ENCODE measurements at regions not wholly inside any gene's neighbourhood (a gene's known extent, or its start where the extent isn't known, plus 50 kb on each side); places are given as distances from the start of the nearest gene placed in this dataset.

DNA sequence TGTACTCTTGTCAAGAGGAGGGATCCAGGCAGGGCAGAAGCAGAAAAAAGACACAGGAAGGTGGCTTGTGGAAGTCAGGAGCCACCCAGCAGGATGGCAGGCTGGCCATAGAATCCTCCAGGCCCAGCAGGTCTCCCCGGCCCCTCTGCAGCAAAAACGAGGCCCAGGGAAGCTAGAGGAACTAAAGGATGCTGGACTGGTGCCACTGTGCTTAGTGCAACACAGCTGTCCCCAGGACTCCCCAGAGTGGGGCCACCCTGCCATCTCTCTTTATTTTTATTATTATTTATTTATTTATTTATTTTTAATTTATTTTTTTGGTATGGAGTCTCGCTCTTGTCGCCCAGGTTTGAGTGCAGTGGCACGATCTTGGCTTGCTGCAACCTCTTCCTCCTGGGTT, 54.1 kb downstream of the PITPNM2 start:
- no peak for TF ChIP-seq CTCF (IDR thresholded peaks at IDR 0.05)
- DNase-seq = no peak
- Mint-ChIP-seq H3K27me3 (ENCODE audit: insufficient read depth) (peaks cover 19% of the 10 kb centered on the region), H3K9me3 (0 out of 2 replicates have a peak, but pooled peaks cover 4% of the 10 kb centered on the region), H3K4me1 (ENCODE audit: low read depth) (peaks cover 20% of the 10 kb centered on the region), H3K36me3 (ENCODE audit: low read depth) (0 out of 2 replicates have a peak, but pooled peaks cover 7% of the 10 kb centered on the region), H3K4me3 (no peak overlapping the region), H3K27ac (no peak overlapping the region)

- Mint-ChIP-seq H3K36me3 (ENCODE audit: low read depth) (peaks cover 8% of the 10 kb centered on the region; the same call in 1 of the 2 replicates), H3K4me1 (ENCODE audit: low read depth) (peaks cover 20% of the 10 kb centered on the region), H3K4me3 (no peak overlapping the region), H3K27ac (no peak overlapping the region), H3K9me3 (0 out of 2 replicates have a peak, but pooled peaks cover 5% of the 10 kb centered on the region), H3K27me3 (ENCODE audit: insufficient read depth) (peaks cover 19% of the 10 kb centered on the region)
- no peak for DNase-seq
- TF ChIP-seq CTCF (IDR thresholded peaks at IDR 0.05) = no peak
Observed at GRCh38 chr12:123096182-123096581, 54.7 kb downstream of the PITPNM2 start.

DNA sequence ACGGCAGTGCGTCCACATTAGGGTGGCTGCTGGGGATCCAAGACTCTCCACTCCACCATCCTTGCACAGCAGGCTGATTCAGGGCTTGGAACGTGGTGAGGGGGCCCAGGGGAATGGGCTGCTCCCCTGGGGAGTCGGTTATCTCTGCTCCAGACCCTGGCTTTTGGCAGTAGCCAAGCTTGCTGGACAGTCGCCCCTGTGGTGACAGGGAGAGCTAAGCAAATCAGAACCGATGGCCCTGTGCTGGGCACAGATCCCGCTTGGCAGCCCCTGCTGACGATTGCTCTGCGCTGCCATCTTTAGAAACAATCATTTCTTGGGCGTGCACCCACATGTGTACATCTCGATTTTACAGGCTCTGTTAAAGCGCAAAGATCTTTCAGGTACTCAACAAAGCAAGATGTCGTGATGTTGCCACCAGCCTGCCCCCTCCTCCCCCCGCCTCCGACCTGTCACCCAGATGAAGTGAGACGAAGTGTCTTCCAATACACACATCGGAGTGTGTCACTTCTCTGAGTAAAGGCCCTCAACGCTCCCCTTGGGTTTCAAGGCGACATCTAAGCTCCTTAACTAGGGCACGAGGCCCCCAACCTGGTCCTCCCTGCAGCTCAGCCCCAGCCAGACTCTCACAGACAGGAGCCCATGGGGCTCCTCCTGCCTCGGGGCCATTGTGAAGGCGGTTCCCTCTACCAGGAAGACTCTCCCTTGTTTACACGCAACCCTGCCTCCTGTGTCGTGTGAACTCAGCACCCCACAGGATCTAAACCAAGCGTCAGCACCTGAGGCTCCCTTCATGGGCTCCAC, 55.6 kb downstream of the PITPNM2 start:
- Mint-ChIP-seq H3K27me3 (ENCODE audit: insufficient read depth) (peaks cover 14% of the 10 kb centered on the region), H3K4me1 (ENCODE audit: low read depth) (peaks cover 21% of the 10 kb centered on the region), H3K9me3 (peaks cover 14% of the 10 kb centered on the region), H3K4me3 (peak overlapping the region; percentile 5; the same call in 1 of the 2 replicates), H3K36me3 (ENCODE audit: low read depth) (peaks cover 8% of the 10 kb centered on the region; the same call in 1 of the 2 replicates), H3K27ac (no peak overlapping the region)
- DNase-seq = no peak
- TF ChIP-seq CTCF (IDR thresholded peaks at IDR 0.05) = no peak

DNA sequence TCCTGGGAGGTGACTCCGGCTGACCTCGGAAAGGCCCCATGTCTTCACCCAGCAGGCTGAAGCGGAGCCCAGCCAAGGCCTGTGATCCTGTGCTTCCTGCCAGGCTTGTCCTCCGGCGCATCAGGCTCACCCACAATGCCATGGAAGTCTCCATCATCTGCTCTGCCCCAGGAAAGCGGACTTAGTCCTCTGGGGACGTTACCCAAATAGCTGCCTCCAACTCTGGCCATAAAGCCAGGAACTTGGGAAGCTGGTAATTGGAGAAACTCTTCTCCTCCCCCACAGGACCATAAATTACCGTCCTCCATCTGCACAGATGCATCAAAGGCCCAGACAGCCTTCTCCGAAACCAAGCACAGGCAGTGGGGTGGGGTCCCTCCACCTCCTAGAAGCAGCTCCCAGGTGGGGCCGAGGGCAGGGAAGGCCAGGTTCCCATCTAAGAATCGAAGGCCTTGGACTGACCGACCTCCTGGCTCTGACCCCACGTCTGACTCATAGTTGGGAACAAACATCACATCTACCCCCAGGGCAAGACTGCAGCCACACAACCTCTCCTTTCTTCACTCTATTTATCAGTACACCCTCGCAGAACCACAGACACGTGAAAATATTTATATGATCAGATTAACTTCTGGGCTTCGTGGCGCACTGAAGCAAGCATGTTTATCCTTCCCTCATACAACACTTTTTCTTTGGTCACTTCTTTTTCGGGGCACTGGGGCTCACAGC, 56.4 kb downstream of the PITPNM2 start:
- Mint-ChIP-seq H3K27me3 (ENCODE audit: insufficient read depth) (peaks cover 12% of the 10 kb centered on the region), H3K4me3 (peak overlapping the region; percentile 5; the same call in 1 of the 2 replicates), H3K9me3 (peaks cover 18% of the 10 kb centered on the region), H3K4me1 (ENCODE audit: low read depth) (peaks cover 29% of the 10 kb centered on the region), H3K36me3 (ENCODE audit: low read depth) (peaks cover 8% of the 10 kb centered on the region; the same call in 1 of the 2 replicates), H3K27ac (no peak overlapping the region)
- DNase-seq = peak; percentile 85
- TF ChIP-seq CTCF (IDR thresholded peaks at IDR 0.05) = no peak

DNA sequence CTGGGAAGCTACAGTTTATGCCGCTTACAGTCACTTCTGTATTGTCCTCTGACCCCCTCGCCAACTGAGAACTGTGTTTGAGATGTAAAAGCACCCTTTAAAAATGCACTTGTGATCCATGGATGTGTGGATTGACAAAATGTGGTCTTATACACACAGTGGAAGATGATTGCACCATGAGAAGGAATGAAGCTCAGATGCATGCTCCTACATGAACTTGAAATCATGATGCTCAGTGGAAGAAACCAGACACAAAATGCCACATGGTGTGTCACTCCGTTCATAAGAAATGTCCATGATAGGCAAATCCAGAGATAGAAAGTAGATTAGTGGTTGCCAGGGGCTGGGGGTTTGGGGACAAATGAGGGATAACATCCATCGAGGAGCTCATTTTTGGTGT, 58.0 kb downstream of the PITPNM2 start:
- H3K9me3 Mint-ChIP-seq = peaks cover 18% of the 10 kb centered on the region
- peaks cover 8% of the 10 kb centered on the region; the same call in 1 of the 2 replicates for H3K36me3 Mint-ChIP-seq (ENCODE audit: low read depth)
- H3K27ac Mint-ChIP-seq = no peak overlapping the region
- no peak overlapping the region for H3K4me3 Mint-ChIP-seq
- H3K4me1 Mint-ChIP-seq (ENCODE audit: low read depth) = peaks cover 40% of the 10 kb centered on the region
- H3K27me3 Mint-ChIP-seq (ENCODE audit: insufficient read depth) = peaks cover 13% of the 10 kb centered on the region
- no peak for DNase-seq
- TF ChIP-seq CTCF (IDR thresholded peaks at IDR 0.05) = no peak
